HepG2 (cell line): ENCODE measurements at regions not wholly inside any gene's neighbourhood (a gene's known extent, or its start where the extent isn't known, plus 50 kb on each side); places are given as distances from the start of the nearest gene placed in this dataset.

ENCODE experiments used
- BATF2 ChIP-seq: sonication (generic); formaldehyde crosslinking; IDR thresholded peaks from 2 replicates; pipeline ENCODE4 v1.8.0; 2022; ENCODE audit warnings: mild to moderate bottlenecking, missing genetic modification reagents, moderate library complexity
- FOXO1 ChIP-seq: sonication (generic); formaldehyde crosslinking; IDR thresholded peaks from 2 replicates; pipeline ENCODE4 v1.4.0; 2020; ENCODE audit warnings: missing genetic modification reagents
- GLI4 ChIP-seq: sonication (generic); formaldehyde crosslinking; IDR thresholded peaks from 2 replicates; pipeline ENCODE4 v1.5.1; 2020; ENCODE audit warnings: missing genetic modification reagents, mild to moderate bottlenecking, moderate library complexity, borderline replicate concordance
- HHEX ChIP-seq: IDR thresholded peaks from 2 replicates; pipeline ENCODE4 v1.6.1; 2016; ENCODE audit warnings: control low read depth
- KAT7 ChIP-seq: IDR thresholded peaks from 2 replicates; pipeline ENCODE4 v1.6.1; 2018; ENCODE audit warnings: borderline replicate concordance, missing compliant biosample characterization
- KDM4B ChIP-seq: sonication (generic); formaldehyde crosslinking; IDR thresholded peaks from 2 replicates; pipeline ENCODE4 v1.4.0; 2020; ENCODE audit warnings: missing genetic modification reagents
- KDM6A ChIP-seq: IDR thresholded peaks from 2 replicates; pipeline ENCODE4 v1.6.1; 2016; ENCODE audit warnings: low read depth
- KLF11 ChIP-seq: IDR thresholded peaks from 2 replicates; pipeline ENCODE4 v1.6.1; 2016; ENCODE audit warnings: missing compliant biosample characterization
- MED1 ChIP-seq: sonication (generic); formaldehyde crosslinking; IDR thresholded peaks from 2 replicates; pipeline ENCODE4 v1.4.0; 2020; ENCODE audit warnings: missing genetic modification reagents
- MIER2 ChIP-seq: IDR thresholded peaks from 2 replicates; pipeline ENCODE4 v1.6.1; 2016; ENCODE audit warnings: missing biosample characterization, missing genetic modification reagents
- REXO4 ChIP-seq: sonication (generic); formaldehyde crosslinking; IDR thresholded peaks from 2 replicates; pipeline ENCODE4 v1.8.0; 2022; ENCODE audit warnings: missing genetic modification reagents, mild to moderate bottlenecking, borderline replicate concordance
- RORA ChIP-seq: sonication (generic); formaldehyde crosslinking; IDR thresholded peaks from 2 replicates; pipeline ENCODE4 v1.5.0; 2020; ENCODE audit warnings: mild to moderate bottlenecking, missing genetic modification reagents, moderate library complexity
- TFDP1 ChIP-seq: IDR thresholded peaks from 2 replicates; pipeline ENCODE4 v1.6.1; 2016; ENCODE audit warnings: missing compliant biosample characterization, missing genetic modification reagents, borderline replicate concordance
- TOE1 ChIP-seq: sonication (generic); formaldehyde crosslinking; IDR thresholded peaks from 2 replicates; pipeline ENCODE4 v1.4.0; 2020; ENCODE audit warnings: mild to moderate bottlenecking, missing genetic modification reagents
- ZFP90 ChIP-seq: sonication (generic); formaldehyde crosslinking; IDR thresholded peaks from 2 replicates; pipeline ENCODE4 v1.8.0; 2022; ENCODE audit warnings: missing genetic modification reagents, mild to moderate bottlenecking, inconsistent platforms, borderline replicate concordance
- ZNF276 ChIP-seq: sonication (generic); formaldehyde crosslinking; IDR thresholded peaks from 2 replicates; pipeline ENCODE4 v1.4.0; 2020; ENCODE audit warnings: mild to moderate bottlenecking, low read depth, missing genetic modification reagents
- ZNF646 ChIP-seq: sonication (generic); formaldehyde crosslinking; IDR thresholded peaks from 2 replicates; pipeline ENCODE4 v1.9.0; 2021; ENCODE audit warnings: mild to moderate bottlenecking, missing genetic modification reagents
- ZNF775 ChIP-seq: sonication (generic); formaldehyde crosslinking; IDR thresholded peaks from 2 replicates; pipeline ENCODE4 v1.4.0; 2020; ENCODE audit warnings: missing genetic modification reagents, mild to moderate bottlenecking, moderate library complexity, borderline replicate concordance
- ZNF781 ChIP-seq: sonication (generic); formaldehyde crosslinking; IDR thresholded peaks from 2 replicates; pipeline ENCODE4 v1.5.1; 2020; ENCODE audit warnings: borderline replicate concordance, mild to moderate bottlenecking, missing genetic modification reagents; ENCODE audit errors: not compliant biosample characterization

GRCh38 chr4:37008199-37008598 lies 236.3 kb upstream of the NWD2 start (continued):
- TF ChIP-seq ZNF276 (CRISPR knock-in tag) = no peak
- no peak for TF ChIP-seq REXO4 (CRISPR knock-in tag)
- peak; percentile 37; the same call in 1 of the 2 replicates for TF ChIP-seq KAT7
- no peak for TF ChIP-seq ZNF781
- TF ChIP-seq MED1 = peak; percentile 95
- peak; percentile 94 for TF ChIP-seq ZFP90 (CRISPR knock-in tag)
- peak; percentile 58; the same call in 1 of the 2 replicates for TF ChIP-seq TFDP1 (CRISPR knock-in tag)
- no peak for TF ChIP-seq KLF11 (CRISPR knock-in tag)
- no peak for TF ChIP-seq ZNF775 (CRISPR knock-in tag)
- TF ChIP-seq HHEX (CRISPR knock-in tag) = 0 out of 2 replicates have a peak, but pooled peaks have one; percentile 15
- TF ChIP-seq MIER2 (CRISPR knock-in tag) = peak; percentile 82
- peak; percentile 97 for TF ChIP-seq FOXO1 (CRISPR knock-in tag)
- TF ChIP-seq BATF2 (CRISPR knock-in tag) = no peak
- no peak for TF ChIP-seq KDM6A (CRISPR knock-in tag)
- TF ChIP-seq ZNF646 (CRISPR knock-in tag) = no peak
- no peak; the same call in 1 of the 2 replicates for TF ChIP-seq GLI4
- TF ChIP-seq KDM4B (CRISPR knock-in tag) = 0 out of 2 replicates have a peak, but pooled peaks have one; percentile 38
- no peak for TF ChIP-seq TOE1 (CRISPR knock-in tag)
- no peak for TF ChIP-seq RORA
